ENCODE measurements at regions not wholly inside any gene's neighbourhood (a gene's known extent, or its start where the extent isn't known, plus 50 kb on each side); places are given as distances from the start of the nearest gene placed in this dataset.
"Not testable (repeated sequence)": the region's sequence is repeated elsewhere in the genome, so short reads cannot be mapped to it uniquely, and the experiment has no call there.

GRCh38 chr22:22168941-22169867 lies 75.4 kb upstream of the VPREB1 start:
- DNase-seq (ENCODE audit: low read depth), result no peak

- DNase-seq (ENCODE audit: low read depth), result peak; percentile 62
These were observed 76.2 kb upstream of the VPREB1 start for GRCh38 chr22:22168190-22168940.

- DNase-seq (ENCODE audit: low read depth), result no peak
These were observed 76.8 kb upstream of the VPREB1 start for GRCh38 chr22:22167791-22168189.

- no peak for DNase-seq (ENCODE audit: low read depth)
These were observed 77.5 kb upstream of the VPREB1 start for GRCh38 chr22:22166941-22167713.

GRCh38 chr22:22165936-22166710 lies 78.5 kb upstream of the VPREB1 start:
- no peak for DNase-seq (ENCODE audit: low read depth)

GRCh38 chr22:22164541-22165272 lies 79.9 kb upstream of the VPREB1 start:
- no peak for DNase-seq (ENCODE audit: low read depth)

- no peak for DNase-seq (ENCODE audit: low read depth)
These were observed 82.4 kb upstream of the VPREB1 start for GRCh38 chr22:22161924-22162851.

GRCh38 chr22:22160768-22161167 lies 83.8 kb upstream of the VPREB1 start:
- not testable (repeated sequence) for DNase-seq (ENCODE audit: low read depth)

- DNase-seq (ENCODE audit: low read depth), result no peak
These were observed 85.2 kb upstream of the VPREB1 start for GRCh38 chr22:22159384-22159783.

- DNase-seq (ENCODE audit: low read depth), result no peak
These were observed 85.6 kb upstream of the VPREB1 start for GRCh38 chr22:22158965-22159364.

GRCh38 chr22:22158207-22158816 lies 86.3 kb upstream of the VPREB1 start:
- DNase-seq (ENCODE audit: low read depth), result no peak

- no peak for DNase-seq (ENCODE audit: low read depth)
These were observed 87.2 kb upstream of the VPREB1 start for GRCh38 chr22:22157348-22157725.

GRCh38 chr22:22156716-22157347 lies 87.8 kb upstream of the VPREB1 start:
- DNase-seq (ENCODE audit: low read depth), result peak; percentile 54

- no peak for DNase-seq (ENCODE audit: low read depth)
These were observed 88.3 kb upstream of the VPREB1 start for GRCh38 chr22:22156348-22156715.

- no peak for DNase-seq (ENCODE audit: low read depth)
These were observed 89.0 kb upstream of the VPREB1 start for GRCh38 chr22:22155607-22156006.

- no peak for DNase-seq (ENCODE audit: low read depth)
These were observed 89.4 kb upstream of the VPREB1 start for GRCh38 chr22:22155146-22155545.

GRCh38 chr22:22154040-22154439 lies 90.5 kb upstream of the VPREB1 start:
- no peak for DNase-seq (ENCODE audit: low read depth)

GRCh38 chr22:22151308-22151707 lies 93.3 kb upstream of the VPREB1 start:
- no peak for DNase-seq (ENCODE audit: low read depth)

GRCh38 chr22:22150457-22150856 lies 94.1 kb upstream of the VPREB1 start:
- DNase-seq (ENCODE audit: low read depth), result no peak
